Activated T-cell treated with anti-CD3 and anti-CD28 coated beads, Interleukin-2, amount 50 U/mL, for 72 hours (primary cell): ENCODE measurements at regions not wholly inside any gene's neighbourhood (a gene's known extent, or its start where the extent isn't known, plus 50 kb on each side); places are given as distances from the start of the nearest gene placed in this dataset.

Experiments
- ATAC-seq, 2 donors: fragments of 150-1000 bp; cut with Tn5 transposase; replicated peaks in 1 of 2; 2 replicates each; pipeline ENCODE4 v1.10.0; 2021; ENCODE audit warnings: moderate library complexity in 2 of 2, mild to moderate bottlenecking in 1 of 2
- DNase-seq, 2 donors: peaks; one replicate each; pipeline ENCODE4 v3.0.0; 2021 to 2022; ENCODE audit warnings: mixed read lengths in 1 of 2
- H3K27ac Mint-ChIP-seq: one replicate; pipeline ENCODE4 v1.8.0; 2022; ENCODE audit warnings: mild to moderate bottlenecking, moderate library complexity, mixed read lengths
- H3K27me3 Mint-ChIP-seq: one replicate; pipeline ENCODE4 v1.8.0; 2022; ENCODE audit warnings: low read depth, mixed read lengths
- H3K36me3 Mint-ChIP-seq, 2 donors: one replicate each; pipeline ENCODE4 v1.8.0; 2022; ENCODE audit warnings: mixed read lengths in 2 of 2, mild to moderate bottlenecking in 1 of 2; ENCODE audit not compliant: insufficient read depth in 2 of 2
- H3K4me1 Mint-ChIP-seq: one replicate; pipeline ENCODE4 v1.8.0; 2022; ENCODE audit warnings: low read depth, mixed read lengths
- H3K4me3 Mint-ChIP-seq, 2 donors: one replicate each; pipeline ENCODE4 v1.8.0; 2022; ENCODE audit warnings: mild to moderate bottlenecking in 2 of 2, mixed read lengths in 2 of 2, moderate library complexity in 2 of 2
- H3K9me3 Mint-ChIP-seq, 2 donors: one replicate each; pipeline ENCODE4 v1.8.0; 2022; ENCODE audit warnings: mixed read lengths in 2 of 2

- Mint-ChIP-seq H3K27ac (no peak overlapping the region), H3K9me3 (peaks cover 0 to 1% of the 10 kb centered on the region in 2 donors), H3K27me3 (no peaks in the 10 kb centered on the region), H3K4me3 (no peak overlapping the region), H3K36me3 (no peaks in the 10 kb centered on the region), H3K4me1 (no peaks in the 10 kb centered on the region)
- DNase-seq (no peak), ATAC-seq (no peak)
Observed at GRCh38 chr19:31664096-31664495, 314.9 kb upstream of the TSHZ3 start.

GRCh38 chr19:31664997-31665396 lies 315.8 kb upstream of the TSHZ3 start:
- Mint-ChIP-seq H3K27me3 (no peaks in the 10 kb centered on the region), H3K9me3 (peaks cover 0 to 1% of the 10 kb centered on the region in 2 donors), H3K27ac (no peak overlapping the region), H3K4me1 (no peaks in the 10 kb centered on the region), H3K36me3 (no peaks in the 10 kb centered on the region), H3K4me3 (no peak overlapping the region)
- DNase-seq = no peak
- no peak for ATAC-seq

GRCh38 chr19:31666126-31666525 lies 316.9 kb upstream of the TSHZ3 start:
- Mint-ChIP-seq H3K4me3 (no peak overlapping the region), H3K9me3 (no peaks in the 10 kb centered on the region), H3K27ac (no peak overlapping the region), H3K4me1 (no peaks in the 10 kb centered on the region), H3K27me3 (no peaks in the 10 kb centered on the region), H3K36me3 (no peaks in the 10 kb centered on the region)
- DNase-seq (no peak), ATAC-seq (no peak)

GRCh38 chr19:31667106-31667505 lies 317.9 kb upstream of the TSHZ3 start:
- Mint-ChIP-seq H3K4me1 (no peaks in the 10 kb centered on the region), H3K27ac (no peak overlapping the region), H3K36me3 (no peaks in the 10 kb centered on the region), H3K9me3 (no peaks in the 10 kb centered on the region), H3K4me3 (no peak overlapping the region), H3K27me3 (no peaks in the 10 kb centered on the region)
- ATAC-seq (no peak), DNase-seq (no peak)

GRCh38 chr19:31668921-31669320 lies 319.7 kb upstream of the TSHZ3 start:
- H3K27me3 Mint-ChIP-seq = no peaks in the 10 kb centered on the region

GRCh38 chr19:31670931-31671330 lies 321.7 kb upstream of the TSHZ3 start:
- DNase-seq (no peak), ATAC-seq (no peak)
- Mint-ChIP-seq H3K9me3 (no peaks in the 10 kb centered on the region), H3K36me3 (no peaks in the 10 kb centered on the region), H3K27ac (no peak overlapping the region), H3K4me3 (no peak overlapping the region), H3K27me3 (no peaks in the 10 kb centered on the region), H3K4me1 (no peaks in the 10 kb centered on the region)

More at GRCh38 chr19:31668921-31669320, 319.7 kb upstream of the TSHZ3 start:
- H3K4me1 Mint-ChIP-seq = no peaks in the 10 kb centered on the region
- no peaks in the 10 kb centered on the region for H3K36me3 Mint-ChIP-seq
- no peak overlapping the region for H3K27ac Mint-ChIP-seq
- H3K4me3 Mint-ChIP-seq = no peak overlapping the region
- ATAC-seq (no peak), DNase-seq (no peak)
- H3K9me3 Mint-ChIP-seq = no peaks in the 10 kb centered on the region

GRCh38 chr19:31671411-31672035 lies 322.3 kb upstream of the TSHZ3 start:
- H3K36me3 Mint-ChIP-seq = no peaks in the 10 kb centered on the region
- no peaks in the 10 kb centered on the region for H3K4me1 Mint-ChIP-seq
- H3K9me3 Mint-ChIP-seq = no peaks in the 10 kb centered on the region
- no peak overlapping the region for H3K4me3 Mint-ChIP-seq
- H3K27ac Mint-ChIP-seq = no peak overlapping the region
- no peaks in the 10 kb centered on the region for H3K27me3 Mint-ChIP-seq
- ATAC-seq (no peak), DNase-seq (no peak)

- H3K4me1 Mint-ChIP-seq = no peaks in the 10 kb centered on the region
- H3K9me3 Mint-ChIP-seq = no peaks in the 10 kb centered on the region
- no peak overlapping the region for H3K27ac Mint-ChIP-seq
- no peaks in the 10 kb centered on the region for H3K36me3 Mint-ChIP-seq
- ATAC-seq (no peak), DNase-seq (no peak)
- H3K27me3 Mint-ChIP-seq = no peaks in the 10 kb centered on the region
- no peak overlapping the region for H3K4me3 Mint-ChIP-seq
Observed at GRCh38 chr19:31674503-31675192, 325.4 kb upstream of the TSHZ3 start.

GRCh38 chr19:31675193-31675913 lies 326.1 kb upstream of the TSHZ3 start:
- Mint-ChIP-seq H3K4me1 (no peaks in the 10 kb centered on the region), H3K27me3 (no peaks in the 10 kb centered on the region), H3K36me3 (no peaks in the 10 kb centered on the region), H3K4me3 (no peak overlapping the region), H3K27ac (no peak overlapping the region), H3K9me3 (no peaks in the 10 kb centered on the region)
- no peak for ATAC-seq
- no peak for DNase-seq

GRCh38 chr19:31676271-31677004 lies 327.2 kb upstream of the TSHZ3 start:
- Mint-ChIP-seq H3K27me3 (no peaks in the 10 kb centered on the region), H3K9me3 (no peaks in the 10 kb centered on the region), H3K4me3 (no peak overlapping the region), H3K4me1 (no peaks in the 10 kb centered on the region), H3K27ac (no peak overlapping the region), H3K36me3 (no peaks in the 10 kb centered on the region)
- DNase-seq (no peak), ATAC-seq (no peak)

- Mint-ChIP-seq H3K27me3 (no peaks in the 10 kb centered on the region), H3K4me1 (no peaks in the 10 kb centered on the region), H3K36me3 (no peaks in the 10 kb centered on the region), H3K9me3 (no peaks in the 10 kb centered on the region), H3K27ac (no peak overlapping the region), H3K4me3 (no peak overlapping the region)
- DNase-seq (no peak), ATAC-seq (no peak)
Observed at GRCh38 chr19:31678421-31678820, 329.2 kb upstream of the TSHZ3 start.

GRCh38 chr19:31681121-31681520 lies 331.9 kb upstream of the TSHZ3 start:
- Mint-ChIP-seq H3K9me3 (peaks cover 4 to 5% of the 10 kb centered on the region in 2 donors), H3K36me3 (no peaks in the 10 kb centered on the region), H3K27ac (no peak overlapping the region), H3K4me1 (no peaks in the 10 kb centered on the region), H3K4me3 (no peak overlapping the region), H3K27me3 (no peaks in the 10 kb centered on the region)
- no peak for ATAC-seq
- no peak for DNase-seq
